ENCODE measurements at regions not wholly inside any gene's neighbourhood (a gene's known extent, or its start where the extent isn't known, plus 50 kb on each side); places are given as distances from the start of the nearest gene placed in this dataset.

- TF ChIP-seq ATF3 (IDR thresholded peaks at IDR 0.05; ENCODE audit: insufficient read depth, low read depth, low read length) (no peak), USF2 (IDR thresholded peaks at IDR 0.05; ENCODE audit: low read length) (no peak)
These were observed 100.3 kb upstream of the CADPS start for GRCh38 chr3:62975566-62975965.
